Spleen (tissue), 7 donors: ENCODE measurements at regions not wholly inside any gene's neighbourhood (a gene's known extent, or its start where the extent isn't known, plus 50 kb on each side); places are given as distances from the start of the nearest gene placed in this dataset.

Source experiments
- POLR2A ChIP-seq, 3 donors: fragments of 450-650 bp; IDR thresholded peaks; one replicate each; pipeline ENCODE4 v1.5.1; 2017; ENCODE audit warnings: antibody characterized with exemption in 3 of 3, mild to moderate bottlenecking in 1 of 3
- TF ChIP-seq, protein P1 (sequence below), 11 experiments: fragments of 200-600 bp in 7 of 11; fragments of 450-650 bp in 4 of 11; sonication (generic) in 4 of 11; IDR thresholded peaks in 8 of 11; conservative IDR thresholded peaks in 3 of 11; 1 replicate in 7 of 11; 2 replicates in 4 of 11; pipeline versions ENCODE4 v1.4.0 to v1.8.0; 2016 to 2021; ENCODE audit warnings: antibody characterized with exemption in 11 of 11, inconsistent platforms in 4 of 11, mild to moderate bottlenecking in 1 of 11
- donor health status: DM: no; HTN: no; CAD: no; lungs with moderate emphysema.
- donor health status: DM: no; HTN: no; CAD: no.
- donor health status: DM: no; HTN: no; CAD: no.

GRCh38 chr13:65400702-65401101 lies 1829.4 kb downstream of the PCDH9 start:
- TF ChIP-seq POLR2A (IDR thresholded peaks at IDR 0.05) = no peak
- TF ChIP-seq, protein P1, sequence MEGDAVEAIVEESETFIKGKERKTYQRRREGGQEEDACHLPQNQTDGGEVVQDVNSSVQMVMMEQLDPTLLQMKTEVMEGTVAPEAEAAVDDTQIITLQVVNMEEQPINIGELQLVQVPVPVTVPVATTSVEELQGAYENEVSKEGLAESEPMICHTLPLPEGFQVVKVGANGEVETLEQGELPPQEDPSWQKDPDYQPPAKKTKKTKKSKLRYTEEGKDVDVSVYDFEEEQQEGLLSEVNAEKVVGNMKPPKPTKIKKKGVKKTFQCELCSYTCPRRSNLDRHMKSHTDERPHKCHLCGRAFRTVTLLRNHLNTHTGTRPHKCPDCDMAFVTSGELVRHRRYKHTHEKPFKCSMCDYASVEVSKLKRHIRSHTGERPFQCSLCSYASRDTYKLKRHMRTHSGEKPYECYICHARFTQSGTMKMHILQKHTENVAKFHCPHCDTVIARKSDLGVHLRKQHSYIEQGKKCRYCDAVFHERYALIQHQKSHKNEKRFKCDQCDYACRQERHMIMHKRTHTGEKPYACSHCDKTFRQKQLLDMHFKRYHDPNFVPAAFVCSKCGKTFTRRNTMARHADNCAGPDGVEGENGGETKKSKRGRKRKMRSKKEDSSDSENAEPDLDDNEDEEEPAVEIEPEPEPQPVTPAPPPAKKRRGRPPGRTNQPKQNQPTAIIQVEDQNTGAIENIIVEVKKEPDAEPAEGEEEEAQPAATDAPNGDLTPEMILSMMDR (IDR thresholded peaks at IDR 0.05 in 8 of 11, conservative IDR thresholded peaks at IDR 0.05 in 3 of 11) = no peak
